ENCODE measurements at regions not wholly inside any gene's neighbourhood (a gene's known extent, or its start where the extent isn't known, plus 50 kb on each side); places are given as distances from the start of the nearest gene placed in this dataset.
"Not testable (repeated sequence)": the region's sequence is repeated elsewhere in the genome, so short reads cannot be mapped to it uniquely, and the experiment has no call there.

DNA sequence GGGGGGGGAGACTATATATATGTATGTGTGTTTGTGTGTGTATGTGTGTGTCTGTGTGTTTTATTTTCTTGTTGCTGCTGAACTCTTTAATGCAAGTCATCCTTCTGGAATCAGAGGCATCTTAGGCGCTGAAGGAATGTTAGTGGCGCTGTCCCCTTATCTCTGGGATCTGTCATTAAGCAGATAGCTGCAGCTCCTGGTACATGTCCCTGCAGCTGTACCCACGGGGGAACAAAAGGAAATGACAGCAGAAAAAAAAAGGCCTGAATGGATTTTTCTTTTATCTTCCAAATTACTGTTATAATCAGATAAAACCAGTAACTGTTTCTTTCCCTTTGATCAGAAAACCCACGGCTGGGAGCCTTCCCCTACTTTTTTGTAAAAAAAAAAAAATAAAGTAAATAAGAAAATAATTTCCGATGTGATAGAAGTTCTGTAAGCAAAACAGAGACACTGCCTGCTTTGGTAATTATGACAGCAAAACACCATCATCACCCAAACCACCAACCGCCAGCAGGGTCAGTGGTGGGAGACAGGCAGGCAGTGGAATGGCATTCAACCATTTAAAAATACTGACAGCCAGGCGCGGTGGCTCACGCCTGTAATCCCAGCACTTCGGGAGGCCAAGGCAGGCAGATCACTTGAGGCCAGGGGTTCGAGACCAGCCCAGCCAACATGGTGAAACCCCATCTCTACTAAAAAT is 411.3 kb upstream of the ZNF722 start:
- DNase-seq, result not testable (repeated sequence)

DNA sequence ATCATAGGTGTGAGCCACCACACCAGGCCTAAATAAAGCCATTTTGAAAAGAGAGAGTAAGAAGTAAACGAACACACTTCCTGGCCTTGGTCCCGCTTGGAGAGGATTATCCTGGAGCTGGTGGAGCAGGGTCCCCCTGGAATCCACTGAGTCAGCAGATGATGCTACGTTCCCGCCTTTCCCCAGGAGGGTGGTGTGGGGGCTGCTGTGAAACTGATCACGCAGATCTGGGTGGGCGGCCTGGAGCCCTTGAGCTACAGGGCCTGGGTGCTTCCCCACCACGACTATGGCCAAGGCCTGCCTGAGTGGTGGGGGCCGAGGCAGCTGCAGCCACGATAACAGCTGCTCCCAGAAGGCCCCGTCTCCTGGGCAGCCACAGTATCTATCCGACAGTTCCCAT is 407.4 kb upstream of the ZNF722 start:
- not testable (repeated sequence) for DNase-seq

DNA sequence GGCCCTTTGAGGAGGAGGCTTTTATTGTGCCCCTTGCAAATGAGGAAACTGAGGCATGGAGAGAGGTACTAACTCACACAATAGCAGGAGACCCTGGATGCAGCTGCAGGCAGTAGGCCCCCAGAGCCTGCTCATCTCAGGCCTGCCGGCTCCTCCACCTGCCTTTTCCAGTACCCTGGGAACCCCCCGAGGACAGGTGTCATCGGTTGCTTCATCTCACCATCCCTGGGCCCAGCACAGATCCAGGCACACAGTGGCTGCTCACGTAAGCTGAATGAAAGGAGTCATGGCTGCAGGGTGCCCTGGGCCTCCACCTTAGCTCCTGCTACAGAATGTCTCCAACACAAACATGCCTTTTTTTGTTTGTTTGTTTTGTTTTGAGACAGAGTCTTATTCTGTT is 394.8 kb upstream of the ZNF722 start:
- DNase-seq, result not testable (repeated sequence)

DNA sequence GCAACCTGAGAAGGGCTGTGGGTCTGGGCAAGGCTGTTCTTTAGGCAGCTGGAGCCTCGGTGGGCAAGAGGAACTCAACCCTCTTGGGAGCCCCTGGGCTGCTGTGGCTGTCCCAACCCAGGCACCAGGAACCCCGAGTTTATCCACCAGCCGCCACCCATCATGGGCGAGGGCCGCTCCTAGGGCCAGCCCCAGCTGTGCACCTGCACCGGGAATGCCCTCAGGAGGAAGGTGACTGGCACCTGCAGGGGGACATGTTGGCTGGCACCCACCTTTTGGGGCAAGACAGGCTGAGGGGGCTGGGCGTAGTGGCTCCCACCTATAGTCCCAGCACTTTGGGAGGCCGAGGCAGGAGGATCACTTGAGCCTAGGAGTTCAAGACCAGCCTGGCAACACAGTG is 393.8 kb upstream of the ZNF722 start:
- DNase-seq, result not testable (repeated sequence)

DNA sequence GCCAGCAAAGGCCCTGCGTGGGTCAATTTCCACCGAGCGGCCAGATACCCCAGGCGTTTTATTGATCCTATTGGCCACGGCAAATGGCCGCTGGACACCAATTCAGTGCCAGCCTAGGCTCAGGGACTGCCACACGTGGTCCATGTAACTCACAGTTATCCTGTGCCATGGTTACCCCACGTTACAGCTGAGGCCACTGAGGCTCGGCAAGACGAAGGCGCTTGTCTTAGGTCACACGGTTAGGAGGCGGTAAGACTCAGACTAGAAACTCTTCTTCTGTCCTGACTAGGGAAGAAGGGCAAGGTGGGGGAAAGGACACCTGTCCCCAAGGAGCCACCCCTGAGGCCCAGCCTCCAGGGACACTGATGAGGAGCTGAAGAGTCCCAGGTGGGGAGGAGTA is 381.1 kb upstream of the ZNF722 start:
- not testable (repeated sequence) for DNase-seq

DNA sequence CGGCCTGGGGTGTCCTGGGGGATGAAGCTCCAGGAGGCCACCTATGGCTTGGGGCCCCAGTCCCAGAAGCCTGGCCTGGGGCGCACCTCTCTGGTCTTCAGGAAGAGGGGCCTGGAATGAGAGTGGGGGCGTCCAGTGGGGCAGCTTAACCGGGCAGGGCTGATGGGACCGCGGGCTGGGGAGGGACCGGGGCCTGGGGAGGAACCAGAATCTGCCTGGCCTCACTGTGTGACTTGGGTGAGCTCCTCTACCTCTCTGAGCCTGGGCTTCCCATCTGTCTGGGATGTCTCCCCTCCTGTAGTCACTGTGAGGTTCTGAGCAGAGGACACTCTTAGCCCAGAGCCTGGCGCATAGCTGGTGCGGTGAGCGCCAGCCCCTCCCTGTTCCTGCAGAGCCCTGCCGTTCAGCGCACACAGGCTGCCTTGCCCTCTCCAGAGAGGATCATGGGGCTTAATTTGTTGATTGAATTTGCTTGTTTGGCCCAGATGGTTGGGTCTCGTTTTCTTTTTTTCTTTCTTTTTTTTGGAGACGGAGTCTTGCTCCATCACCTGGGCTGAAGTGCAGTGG is 378.4 kb upstream of the ZNF722 start:
- not testable (repeated sequence) for DNase-seq

GRCh38 chr7:63627590-63628485 is 370.8 kb upstream of the ZNF722 start:
- DNase-seq, result not testable (repeated sequence)

GRCh38 chr7:63629024-63629423 is 369.6 kb upstream of the ZNF722 start:
- not testable (repeated sequence) for DNase-seq

GRCh38 chr7:63636585-63636984 is 362.1 kb upstream of the ZNF722 start:
- not testable (repeated sequence) for DNase-seq

DNA sequence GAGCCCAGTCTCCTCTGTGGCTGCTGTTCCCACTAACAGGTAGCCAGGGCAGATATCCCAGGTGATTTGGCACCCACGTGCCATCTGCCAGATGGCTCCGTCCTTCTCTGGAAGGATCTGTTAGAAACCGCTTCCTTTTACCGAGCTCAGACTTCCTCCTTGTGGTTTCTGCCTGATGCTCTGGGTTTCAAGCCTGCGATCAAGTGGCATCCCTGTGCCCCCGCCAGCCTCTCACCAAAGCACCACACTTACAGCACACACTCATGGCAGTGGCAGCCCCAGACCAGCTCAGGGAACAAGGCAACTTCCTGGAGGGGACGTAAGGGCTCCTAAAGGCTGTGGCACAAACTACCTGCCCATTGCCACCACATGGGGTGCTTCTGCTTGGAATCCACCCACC is 333.1 kb upstream of the ZNF722 start:
- not testable (repeated sequence) for DNase-seq

- not testable (repeated sequence) for DNase-seq
These were observed 307.2 kb upstream of the ZNF722 start for GRCh38 chr7:63691408-63691807.

DNA sequence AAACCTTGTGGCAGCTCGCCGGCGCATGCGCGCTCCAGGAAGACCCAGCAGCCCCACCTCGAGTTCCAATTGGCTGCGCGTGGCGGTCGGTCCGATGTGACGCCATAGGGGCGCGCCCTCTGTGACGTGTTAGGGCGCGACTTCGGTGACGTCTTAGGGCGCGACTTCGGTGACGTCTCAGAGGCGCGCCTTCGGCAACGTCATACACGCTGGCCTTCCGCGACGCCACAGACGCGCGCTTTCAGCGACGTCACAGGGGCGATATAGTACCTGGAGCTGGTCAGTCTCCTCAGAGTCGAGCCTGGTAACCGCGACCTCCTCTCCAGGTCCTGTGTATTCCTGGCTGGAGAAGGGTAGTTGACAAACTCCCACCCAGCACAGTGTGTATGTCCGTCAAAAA is 304.4 kb upstream of the ZNF722 start:
- DNase-seq, result not testable (repeated sequence)

Data from activated CD8-positive, alpha-beta memory T cell treated with anti-CD3 and anti-CD28 coated beads for 24 hours (primary cell).